MM.1S (cell line): ENCODE measurements at regions not wholly inside any gene's neighbourhood (a gene's known extent, or its start where the extent isn't known, plus 50 kb on each side); places are given as distances from the start of the nearest gene placed in this dataset.

Source experiments
- DNase-seq: peaks from one replicate; pipeline ENCODE4 v3.0.0-alpha.2; 2015
- H2AFZ ChIP-seq: fragments of 300-600 bp; sonication (generic); 2 replicates; pipeline ENCODE4 v1.6.0; 2016; ENCODE audit warnings: antibody characterized with exemption, low read length
- H3F3A ChIP-seq: fragments of 300-600 bp; sonication (generic); 2 replicates; pipeline ENCODE4 v1.6.1; 2016; ENCODE audit warnings: mild to moderate bottlenecking, antibody characterized with exemption, low read length, moderate library complexity, mixed read lengths; ENCODE audit not compliant: insufficient read depth
- H3K27ac ChIP-seq: fragments of 300-600 bp; sonication (generic); 2 replicates; pipeline ENCODE4 v1.5.1; 2016; ENCODE audit warnings: mild to moderate bottlenecking, low read length
- H3K27me3 ChIP-seq: fragments of 300-600 bp; sonication (generic); replicated peaks from 2 replicates; pipeline ENCODE4 v1.6.0; 2016; ENCODE audit warnings: low read length; ENCODE audit not compliant: insufficient read depth
- H3K36me3 ChIP-seq: fragments of 300-600 bp; sonication (generic); replicated peaks from 2 replicates; pipeline ENCODE4 v1.6.1; 2016; ENCODE audit warnings: mild to moderate bottlenecking, low read length, mixed read lengths; ENCODE audit not compliant: insufficient read depth
- H3K4me1 ChIP-seq: fragments of 300-600 bp; sonication (generic); 2 replicates; pipeline ENCODE4 v1.6.1; 2016; ENCODE audit warnings: low read length, mixed read lengths
- H3K4me2 ChIP-seq: fragments of 300-600 bp; sonication (generic); 2 replicates; pipeline ENCODE4 v1.6.0; 2016; ENCODE audit warnings: low read depth, low read length
- H3K4me3 ChIP-seq: fragments of 300-600 bp; sonication (generic); 2 replicates; pipeline ENCODE4 v1.5.1; 2016; ENCODE audit warnings: low read length, mixed read lengths
- H3K79me2 ChIP-seq: fragments of 300-600 bp; sonication (generic); 2 replicates; pipeline ENCODE4 v1.6.1; 2016; ENCODE audit warnings: mixed run types, low read length, mixed read lengths
- H3K9ac ChIP-seq: fragments of 300-600 bp; sonication (generic); 2 replicates; pipeline ENCODE4 v1.6.1; 2016; ENCODE audit warnings: low read length, mixed read lengths
- H3K9me2 ChIP-seq: fragments of 300-600 bp; sonication (generic); replicated peaks from 2 replicates; pipeline ENCODE4 v1.6.1; 2016; ENCODE audit warnings: mild to moderate bottlenecking, low read length, mixed read lengths; ENCODE audit not compliant: insufficient read depth
- H3K9me3 ChIP-seq: fragments of 300-600 bp; sonication (generic); replicated peaks from 2 replicates; pipeline ENCODE4 v1.6.1; 2016; ENCODE audit warnings: mild to moderate bottlenecking, low read length, mixed read lengths; ENCODE audit not compliant: insufficient read depth
- H4K20me1 ChIP-seq: fragments of 300-600 bp; sonication (generic); 2 replicates; pipeline ENCODE4 v1.6.1; 2016; ENCODE audit warnings: mild to moderate bottlenecking, low read length, moderate library complexity, mixed read lengths; ENCODE audit not compliant: insufficient read depth
- CTCF ChIP-seq: fragments of 300-600 bp; sonication (generic); IDR thresholded peaks from 2 replicates; pipeline ENCODE4 v1.5.1; 2016; ENCODE audit warnings: antibody characterized with exemption, low read length, mixed read lengths
- EZH2 ChIP-seq: fragments of 300-600 bp; sonication (generic); optimal IDR thresholded peaks from 2 replicates; pipeline ENCODE3; 2017; ENCODE audit warnings: low read depth, mild to moderate bottlenecking, antibody characterized with exemption, low read length, mixed read lengths
- EZH2phosphoT487 ChIP-seq: fragments of 300-600 bp; sonication (generic); IDR thresholded peaks from 2 replicates; pipeline ENCODE4 v1.6.1; 2018; ENCODE audit warnings: antibody characterized with exemption, low read length

GRCh38 chr1:10897981-10898728 is 101.7 kb upstream of the CASZ1 start:
- Histone ChIP-seq H2AFZ (no peak overlapping the region), H3K27ac (no peak overlapping the region), H3K9me2 (no peaks in the 10 kb centered on the region), H3K36me3 (no peaks in the 10 kb centered on the region), H3K9ac (no peak overlapping the region), H3F3A (no peaks in the 10 kb centered on the region), H3K4me2 (no peak overlapping the region), H3K9me3 (no peaks in the 10 kb centered on the region), H3K4me3 (no peak overlapping the region), H3K4me1 (no peaks in the 10 kb centered on the region), H4K20me1 (no peaks in the 10 kb centered on the region), H3K27me3 (peaks cover 94% of the 10 kb centered on the region), H3K79me2 (no peaks in the 10 kb centered on the region)
- no peak for DNase-seq
- TF ChIP-seq CTCF (no peak), EZH2phosphoT487 (no peak), EZH2 (no peak)

GRCh38 chr1:10898921-10899320 is 102.5 kb upstream of the CASZ1 start:
- no peaks in the 10 kb centered on the region for H3K9me2 ChIP-seq
- no peaks in the 10 kb centered on the region for H4K20me1 ChIP-seq
- H3F3A ChIP-seq: no peaks in the 10 kb centered on the region
- no peak for DNase-seq
- H3K79me2 ChIP-seq: no peaks in the 10 kb centered on the region
- no peak overlapping the region for H3K9ac ChIP-seq
- H3K9me3 ChIP-seq: no peaks in the 10 kb centered on the region
- no peak for TF ChIP-seq EZH2
- TF ChIP-seq EZH2phosphoT487: no peak
- no peak for TF ChIP-seq CTCF
- H3K4me1 ChIP-seq: no peaks in the 10 kb centered on the region
- H3K27me3 ChIP-seq: peaks cover 94% of the 10 kb centered on the region
- no peak overlapping the region for H2AFZ ChIP-seq
- H3K27ac ChIP-seq: no peak overlapping the region
- H3K4me3 ChIP-seq: no peak overlapping the region
- H3K4me2 ChIP-seq: no peak overlapping the region
- no peaks in the 10 kb centered on the region for H3K36me3 ChIP-seq

- Histone ChIP-seq H3K9me3 (no peaks in the 10 kb centered on the region), H3F3A (no peaks in the 10 kb centered on the region), H3K79me2 (no peaks in the 10 kb centered on the region), H3K27me3 (peaks cover 96% of the 10 kb centered on the region), H3K4me2 (no peak overlapping the region), H2AFZ (no peak overlapping the region), H3K9me2 (no peaks in the 10 kb centered on the region), H3K36me3 (no peaks in the 10 kb centered on the region), H4K20me1 (no peaks in the 10 kb centered on the region), H3K4me1 (no peaks in the 10 kb centered on the region), H3K27ac (no peak overlapping the region), H3K4me3 (no peak overlapping the region), H3K9ac (no peak overlapping the region)
- TF ChIP-seq CTCF (no peak), EZH2phosphoT487 (no peak), EZH2 (no peak)
- no peak for DNase-seq
These were observed 103.2 kb upstream of the CASZ1 start for GRCh38 chr1:10899490-10900250.
